ENCODE measurements at regions not wholly inside any gene's neighbourhood (a gene's known extent, or its start where the extent isn't known, plus 50 kb on each side); places are given as distances from the start of the nearest gene placed in this dataset.
"Not testable (repeated sequence)": the region's sequence is repeated elsewhere in the genome, so short reads cannot be mapped to it uniquely, and the experiment has no call there.

- no peak overlapping the region for H3K27ac Mint-ChIP-seq
- no peak for DNase-seq (ENCODE audit: low spot score, unreplicated experiment)
- TF ChIP-seq CTCF (IDR thresholded peaks at IDR 0.05; ENCODE audit: unreplicated experiment): no peak
- no peak overlapping the region for H3K4me3 Mint-ChIP-seq (ENCODE audit: low read depth)
- H3K9me3 Mint-ChIP-seq (ENCODE audit: low read depth): no peaks in the 10 kb centered on the region
- peaks cover 40% of the 10 kb centered on the region for H3K4me1 Mint-ChIP-seq (ENCODE audit: low read depth)
- no peaks in the 10 kb centered on the region for H3K27me3 Mint-ChIP-seq
- H3K36me3 Mint-ChIP-seq (ENCODE audit: insufficient read depth): no peaks in the 10 kb centered on the region
Observed at GRCh38 chr20:53859684-53860083, 210.7 kb downstream of the BCAS1 start.

- H3K27me3 Mint-ChIP-seq; H3K36me3 Mint-ChIP-seq (ENCODE audit: insufficient read depth); DNase-seq (ENCODE audit: low spot score, unreplicated experiment); H3K4me3 Mint-ChIP-seq (ENCODE audit: low read depth); H3K9me3 Mint-ChIP-seq (ENCODE audit: low read depth); H3K27ac Mint-ChIP-seq: not testable (repeated sequence)
- peaks cover 33% of the 10 kb centered on the region for H3K4me1 Mint-ChIP-seq (ENCODE audit: low read depth)
Observed at GRCh38 chr20:53859009-53859408, 211.4 kb downstream of the BCAS1 start.

GRCh38 chr20:53858516-53858915 is 211.9 kb downstream of the BCAS1 start:
- not testable (repeated sequence) for H3K9me3 Mint-ChIP-seq (ENCODE audit: low read depth); H3K4me3 Mint-ChIP-seq (ENCODE audit: low read depth); H3K36me3 Mint-ChIP-seq (ENCODE audit: insufficient read depth); H3K27ac Mint-ChIP-seq; H3K27me3 Mint-ChIP-seq; DNase-seq (ENCODE audit: low spot score, unreplicated experiment)
- peaks cover 28% of the 10 kb centered on the region for H3K4me1 Mint-ChIP-seq (ENCODE audit: low read depth)

- DNase-seq (ENCODE audit: low spot score, unreplicated experiment): no peak
- Mint-ChIP-seq H3K36me3 (ENCODE audit: insufficient read depth) (no peaks in the 10 kb centered on the region), H3K27ac (peak overlapping the region; percentile 3)
Observed at GRCh38 chr20:53857723-53858236, 212.6 kb downstream of the BCAS1 start.

GRCh38 chr20:53856300-53857295 is 213.8 kb downstream of the BCAS1 start:
- no peak for TF ChIP-seq CTCF (IDR thresholded peaks at IDR 0.05; ENCODE audit: unreplicated experiment)
- Mint-ChIP-seq H3K4me1 (ENCODE audit: low read depth) (peaks cover 15% of the 10 kb centered on the region), H3K27me3 (no peaks in the 10 kb centered on the region), H3K9me3 (ENCODE audit: low read depth) (peaks cover 3% of the 10 kb centered on the region), H3K4me3 (ENCODE audit: low read depth) (no peak overlapping the region), H3K36me3 (ENCODE audit: insufficient read depth) (no peaks in the 10 kb centered on the region), H3K27ac (no peak overlapping the region)
- no peak for DNase-seq (ENCODE audit: low spot score, unreplicated experiment)

More at GRCh38 chr20:53857723-53858236, 212.6 kb downstream of the BCAS1 start:
- Mint-ChIP-seq H3K27me3 (no peaks in the 10 kb centered on the region), H3K4me3 (ENCODE audit: low read depth) (no peak overlapping the region), H3K9me3 (ENCODE audit: low read depth) (peaks cover 3% of the 10 kb centered on the region), H3K4me1 (ENCODE audit: low read depth) (peaks cover 23% of the 10 kb centered on the region)
- no peak for TF ChIP-seq CTCF (IDR thresholded peaks at IDR 0.05; ENCODE audit: unreplicated experiment)

- peak overlapping the region; percentile 83 for H3K27ac Mint-ChIP-seq
- H3K36me3 Mint-ChIP-seq (ENCODE audit: insufficient read depth): no peaks in the 10 kb centered on the region
- TF ChIP-seq CTCF (IDR thresholded peaks at IDR 0.05; ENCODE audit: unreplicated experiment): no peak
- no peaks in the 10 kb centered on the region for H3K27me3 Mint-ChIP-seq
- peaks cover 15% of the 10 kb centered on the region for H3K4me1 Mint-ChIP-seq (ENCODE audit: low read depth)
- DNase-seq (ENCODE audit: low spot score, unreplicated experiment): no peak
- peaks cover 3% of the 10 kb centered on the region for H3K9me3 Mint-ChIP-seq (ENCODE audit: low read depth)
- H3K4me3 Mint-ChIP-seq (ENCODE audit: low read depth): no peak overlapping the region
Observed at GRCh38 chr20:53855733-53856132, 214.7 kb downstream of the BCAS1 start.

GRCh38 chr20:53854609-53854926 is 215.8 kb downstream of the BCAS1 start:
- DNase-seq (ENCODE audit: low spot score, unreplicated experiment); H3K4me3 Mint-ChIP-seq (ENCODE audit: low read depth); H3K27me3 Mint-ChIP-seq; H3K27ac Mint-ChIP-seq; H3K36me3 Mint-ChIP-seq (ENCODE audit: insufficient read depth); H3K9me3 Mint-ChIP-seq (ENCODE audit: low read depth): not testable (repeated sequence)
- peaks cover 15% of the 10 kb centered on the region for H3K4me1 Mint-ChIP-seq (ENCODE audit: low read depth)

All from progenitor cell of endocrine pancreas (in vitro differentiated cells).